Stimulated activated CD8-positive, alpha-beta memory T cell treated with anti-CD3 and anti-CD28 coated beads, Interleukin-7, amount 100 ng/mL, for 4 hours (primary cell): ENCODE measurements at regions not wholly inside any gene's neighbourhood (a gene's known extent, or its start where the extent isn't known, plus 50 kb on each side); places are given as distances from the start of the nearest gene placed in this dataset.
"Not testable (repeated sequence)": the region's sequence is repeated elsewhere in the genome, so short reads cannot be mapped to it uniquely, and the experiment has no call there.

Experiments
- DNase-seq, 2 donors: peaks; one replicate each; pipeline ENCODE4 v3.0.0-alpha.2; 2020; ENCODE audit warnings: low read depth in 2 of 2

DNA sequence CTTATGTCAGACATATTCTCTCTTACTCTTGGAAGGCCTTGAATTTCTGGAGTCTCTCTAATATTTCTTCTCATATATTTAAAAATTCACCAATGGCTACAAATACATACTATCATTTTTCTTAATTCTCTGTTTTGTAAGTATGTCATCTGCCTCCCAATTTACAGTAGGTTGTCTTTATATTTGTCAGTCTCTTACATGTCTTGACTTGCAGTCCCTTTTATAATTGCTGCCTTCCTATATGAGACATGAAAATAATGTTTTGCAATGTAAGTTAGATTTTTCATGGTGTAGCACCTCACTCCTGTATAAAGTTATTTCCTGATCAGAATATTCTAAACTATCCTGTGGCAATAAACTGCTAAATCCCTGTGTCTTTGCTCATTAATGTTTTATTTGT lies 223.1 kb upstream of the C1QTNF3 start:
- DNase-seq, result not testable (repeated sequence)

GRCh38 chr5:34296759-34297158 lies 253.7 kb upstream of the C1QTNF3 start:
- DNase-seq, result not testable (repeated sequence)

- DNase-seq, result not testable (repeated sequence)
These were observed 286.2 kb upstream of the C1QTNF3 start for GRCh38 chr5:34329201-34329600.

GRCh38 chr5:34329611-34330108 lies 286.6 kb upstream of the C1QTNF3 start:
- DNase-seq, result not testable (repeated sequence)

GRCh38 chr5:34331928-34332454 lies 289.0 kb upstream of the C1QTNF3 start:
- DNase-seq, result not testable (repeated sequence)

DNA sequence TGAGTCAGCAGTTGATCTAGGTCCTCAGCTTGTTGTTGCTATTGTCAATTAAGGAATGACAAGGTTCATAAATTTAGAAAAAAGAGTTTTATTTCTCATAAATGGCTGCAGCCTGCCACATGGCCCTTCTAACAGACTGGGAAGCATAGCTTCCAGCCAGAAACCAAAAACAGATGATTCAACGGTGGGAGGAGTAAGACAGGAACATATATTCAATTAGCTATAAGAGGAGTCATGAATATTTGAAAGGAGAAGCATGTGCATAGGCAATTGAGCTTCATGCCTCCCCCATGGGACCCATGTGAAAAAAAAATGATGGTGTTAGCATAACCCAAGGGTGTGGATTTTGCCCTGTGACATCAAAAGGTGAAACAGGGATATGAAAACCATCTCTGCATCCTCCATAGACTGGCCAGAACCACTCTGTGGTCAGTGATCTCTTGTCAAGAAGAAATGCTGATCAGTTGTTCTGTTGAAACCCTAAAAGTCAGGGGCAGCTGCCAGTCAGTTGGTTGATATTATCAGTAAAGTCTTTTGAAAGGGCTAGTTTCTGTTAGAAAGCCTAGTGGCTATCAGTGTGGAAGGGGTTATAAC lies 296.5 kb upstream of the C1QTNF3 start:
- DNase-seq, result not testable (repeated sequence)

DNA sequence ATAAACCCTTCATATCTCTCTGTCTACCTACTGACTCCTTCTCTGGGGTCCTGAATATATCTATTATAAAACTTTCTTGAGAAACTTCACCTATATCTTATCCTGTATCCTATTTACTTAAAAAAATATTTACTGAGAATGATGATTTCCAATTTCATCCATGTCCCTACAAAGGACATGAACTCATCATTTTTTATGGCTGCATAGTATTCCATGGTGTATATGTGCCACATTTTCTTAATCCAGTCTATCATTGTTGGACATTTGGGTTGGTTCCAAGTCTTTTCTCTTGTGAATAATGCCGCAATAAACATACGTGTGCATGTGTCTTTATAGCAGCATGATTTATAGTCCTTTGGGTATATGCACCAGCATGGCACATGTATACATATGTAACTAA lies 301.7 kb upstream of the RAI14 start:
- DNase-seq, result not testable (repeated sequence)

DNA sequence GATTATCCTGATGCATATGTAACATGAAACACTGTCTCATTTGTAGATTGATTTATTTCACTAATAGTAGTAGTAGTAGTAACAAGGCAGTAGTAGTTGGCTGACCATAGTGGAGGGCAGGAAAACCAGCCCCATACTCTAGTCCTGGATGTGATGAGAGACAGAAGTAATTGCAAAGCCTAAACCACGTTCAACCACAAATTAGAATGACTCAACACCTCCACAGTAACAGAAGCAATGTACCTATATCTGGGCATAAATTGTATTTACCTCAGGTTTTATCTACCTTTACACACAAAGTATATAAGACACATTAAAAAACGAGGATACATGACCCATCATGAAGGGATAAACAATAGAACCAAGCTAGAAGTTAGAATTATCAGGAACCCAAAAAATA lies 284.7 kb upstream of the RAI14 start:
- not testable (repeated sequence) for DNase-seq

DNA sequence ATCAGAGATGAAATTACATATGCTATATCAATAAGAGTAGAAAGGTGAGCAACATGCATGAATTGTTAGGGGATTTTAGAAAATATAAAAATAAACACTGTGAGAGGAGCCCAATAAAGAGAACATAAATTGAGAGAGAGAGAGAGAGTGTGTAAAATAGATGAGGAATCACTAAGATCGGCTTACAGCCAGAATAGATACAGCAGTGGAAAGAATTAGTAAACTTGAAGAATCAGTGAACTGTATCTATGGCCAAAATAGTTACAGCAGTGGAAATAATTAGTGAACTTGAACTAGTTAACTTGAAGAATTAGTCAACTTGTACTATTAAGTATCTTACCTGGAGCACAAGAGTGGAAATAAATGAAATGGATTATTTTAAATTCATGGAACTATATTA lies 284.3 kb upstream of the RAI14 start:
- DNase-seq, result not testable (repeated sequence)

- DNase-seq, result not testable (repeated sequence)
These were observed 283.4 kb upstream of the RAI14 start for GRCh38 chr5:34372739-34373138.

DNA sequence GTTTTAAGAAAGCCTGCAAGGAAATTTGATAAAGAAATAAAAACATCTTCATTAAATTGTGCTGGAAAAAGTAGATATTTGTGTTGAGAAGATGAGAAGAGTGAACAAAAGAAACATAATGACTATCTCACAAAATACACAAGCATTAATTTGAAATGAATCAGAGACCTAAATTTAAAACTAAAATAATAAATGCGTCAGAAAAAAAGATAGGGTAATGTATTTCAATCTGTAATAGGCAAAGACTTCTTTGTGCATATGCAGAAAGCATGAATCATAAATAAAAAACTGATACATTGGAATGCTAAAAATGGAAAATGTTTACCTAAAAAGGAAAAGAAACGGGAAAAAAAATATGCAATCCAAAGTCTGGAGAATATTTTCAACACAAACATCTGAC lies 278.5 kb upstream of the RAI14 start:
- DNase-seq, result not testable (repeated sequence)

DNA sequence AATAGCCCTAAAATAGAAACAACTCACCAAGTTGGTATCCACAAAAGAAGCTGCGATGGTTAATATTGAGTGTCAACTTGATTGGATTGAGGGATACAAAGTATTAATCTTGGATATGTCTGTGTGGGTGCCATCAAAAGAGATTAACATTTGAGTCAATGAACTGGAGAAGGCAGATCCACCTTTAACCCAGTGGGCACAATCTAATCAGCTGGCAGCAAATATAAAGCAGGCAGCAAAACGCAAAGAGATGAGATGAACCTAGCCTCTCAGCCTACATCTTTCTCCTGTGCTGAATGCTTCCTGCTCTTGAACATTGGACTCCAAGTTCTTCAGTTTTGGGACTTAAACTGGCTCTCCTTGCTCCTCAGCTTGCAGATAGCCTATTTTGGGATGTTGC lies 277.6 kb upstream of the RAI14 start:
- DNase-seq, result not testable (repeated sequence)

DNA sequence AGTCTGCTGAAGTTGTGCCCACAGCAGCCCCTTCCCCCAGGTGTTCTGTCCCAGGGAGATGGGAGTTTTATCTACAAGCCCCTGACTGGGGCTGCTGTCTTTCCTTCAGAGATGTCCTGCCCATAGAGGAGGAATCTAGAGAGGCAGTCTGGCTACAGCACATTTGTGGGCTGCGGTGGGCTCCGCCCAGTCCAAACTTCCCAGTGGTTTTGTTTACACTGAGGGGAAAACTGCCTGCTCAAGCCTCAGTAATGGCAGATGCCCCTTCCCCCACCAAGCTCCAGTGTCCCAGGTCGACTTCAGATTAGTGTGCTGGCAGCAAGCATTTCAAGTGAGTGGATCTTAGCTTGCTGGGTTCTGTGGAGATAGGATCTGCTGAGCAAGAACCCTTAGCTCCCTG lies 267.4 kb upstream of the RAI14 start:
- not testable (repeated sequence) for DNase-seq

GRCh38 chr5:34409373-34409772 lies 246.8 kb upstream of the RAI14 start:
- DNase-seq, result no peak

GRCh38 chr5:34410411-34411139 lies 245.6 kb upstream of the RAI14 start:
- no peak for DNase-seq

GRCh38 chr5:34411470-34412346 lies 244.4 kb upstream of the RAI14 start:
- DNase-seq, result no peak

DNA sequence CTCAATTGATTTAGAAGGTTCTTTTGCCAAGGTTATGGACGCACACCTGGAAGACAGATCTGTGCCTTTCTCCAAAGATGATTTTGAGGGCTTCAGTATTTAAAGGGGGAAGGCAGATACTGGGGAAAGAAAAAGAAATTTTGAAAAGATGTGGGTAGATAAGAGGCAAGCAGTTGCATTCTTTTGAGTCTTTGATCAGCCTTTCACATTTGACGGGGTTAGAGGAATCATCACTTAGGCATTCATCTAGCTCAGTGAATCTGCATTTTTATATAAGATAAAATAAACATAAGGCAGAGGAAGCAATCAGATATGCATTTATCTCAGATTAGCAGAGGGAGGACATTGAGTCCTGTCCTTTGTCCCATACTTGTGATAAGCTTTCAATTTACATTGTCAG lies 243.4 kb upstream of the RAI14 start:
- no peak for DNase-seq

DNA sequence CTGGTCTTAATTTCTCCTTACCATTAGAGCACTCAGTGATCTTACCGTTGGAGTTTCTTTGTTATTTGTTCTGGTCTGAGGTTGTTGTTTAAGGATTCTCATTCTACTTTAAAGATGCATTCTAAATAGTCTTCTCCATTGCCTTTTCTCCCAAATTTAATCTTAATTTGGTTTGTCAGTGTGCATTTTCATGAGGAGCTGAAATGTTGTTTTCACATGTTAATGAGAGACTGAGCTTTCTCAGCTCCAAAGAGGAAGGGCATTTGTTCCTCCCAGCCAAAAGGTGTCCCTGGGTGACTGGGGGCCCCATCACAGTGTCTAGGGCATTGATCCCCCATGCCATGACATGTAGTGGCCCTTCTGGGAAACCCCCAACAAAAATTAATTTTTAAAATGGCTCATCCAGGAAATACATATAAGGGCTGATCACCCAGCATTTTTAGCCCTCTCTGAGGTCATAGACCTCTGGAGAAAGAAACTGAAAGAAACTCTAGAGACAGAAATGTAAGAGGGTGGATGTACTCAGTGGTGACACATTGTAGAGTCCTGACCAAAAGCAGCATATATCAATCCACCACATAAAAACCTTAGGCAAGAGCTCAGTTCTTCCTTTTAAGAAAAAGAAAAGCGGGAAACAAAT lies 240.4 kb upstream of the RAI14 start:
- no peak for DNase-seq

DNA sequence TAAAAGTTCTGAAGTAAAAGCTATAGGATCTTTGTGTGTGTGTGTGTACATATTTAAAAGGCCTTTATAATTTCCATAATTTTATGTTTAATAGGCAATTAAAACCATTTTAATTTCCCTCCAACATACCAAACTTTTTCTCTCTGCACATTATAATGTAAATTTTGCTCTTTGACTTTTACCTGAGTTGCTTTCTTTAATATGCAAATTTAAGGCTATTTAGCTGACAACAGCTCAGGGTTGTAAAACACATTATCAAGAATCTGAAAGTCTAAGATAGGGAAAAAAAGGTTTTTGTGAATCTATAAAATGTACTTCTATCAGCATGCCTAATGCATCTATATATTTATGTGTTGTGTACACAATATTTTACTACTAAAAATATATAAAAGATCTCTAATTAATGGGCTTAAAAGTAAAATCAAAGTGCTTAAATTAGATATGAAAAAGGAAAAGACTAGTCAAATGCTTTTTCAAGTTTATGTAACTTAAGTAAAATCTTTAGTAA lies 239.6 kb upstream of the RAI14 start:
- no peak for DNase-seq

DNA sequence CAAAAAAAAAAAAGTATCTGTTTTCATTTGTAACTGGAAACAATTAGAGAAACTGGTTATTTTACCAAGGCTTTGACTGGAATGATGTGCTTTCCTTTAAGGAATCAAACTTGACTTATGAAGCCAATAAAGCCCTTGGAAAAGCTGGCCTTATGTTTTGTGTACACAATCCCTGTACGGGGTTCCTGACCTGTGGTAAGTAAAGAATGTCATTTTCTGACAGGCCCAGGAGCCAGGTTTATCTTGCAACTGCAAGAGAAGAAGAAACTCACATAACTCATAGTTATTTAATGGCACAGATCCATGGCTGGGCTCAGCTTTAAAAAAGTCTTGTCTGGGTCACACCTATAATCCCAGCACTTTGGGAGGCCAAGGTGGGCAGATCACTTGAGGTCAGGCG lies 235.9 kb upstream of the RAI14 start:
- DNase-seq, result not testable (repeated sequence)

GRCh38 chr5:34436761-34437501 lies 219.2 kb upstream of the RAI14 start:
- DNase-seq, result no peak
